ENCODE measurements at regions not wholly inside any gene's neighbourhood (a gene's known extent, or its start where the extent isn't known, plus 50 kb on each side); places are given as distances from the start of the nearest gene placed in this dataset.

DNA sequence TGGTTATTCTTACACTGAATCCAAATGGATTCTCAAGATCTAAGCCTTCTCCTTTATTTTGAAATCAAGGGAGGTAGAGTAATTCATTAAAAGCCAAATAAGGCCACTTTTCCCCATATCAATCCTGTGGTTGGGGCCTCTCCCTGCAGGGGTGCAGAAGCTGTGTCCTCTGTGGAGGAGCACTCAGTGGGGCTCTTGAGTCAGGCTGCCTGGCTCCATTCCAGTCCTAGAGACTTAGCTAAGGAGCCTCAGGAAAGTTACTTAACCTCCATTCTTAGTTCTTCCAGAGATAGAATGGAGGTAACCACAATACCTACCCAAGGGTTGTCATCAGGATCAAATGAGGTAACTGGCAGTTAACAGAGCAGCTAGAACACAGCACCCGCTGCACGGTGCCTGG is 564.3 kb downstream of the CMPK2 start:
- DNase-seq, result no peak

DNA sequence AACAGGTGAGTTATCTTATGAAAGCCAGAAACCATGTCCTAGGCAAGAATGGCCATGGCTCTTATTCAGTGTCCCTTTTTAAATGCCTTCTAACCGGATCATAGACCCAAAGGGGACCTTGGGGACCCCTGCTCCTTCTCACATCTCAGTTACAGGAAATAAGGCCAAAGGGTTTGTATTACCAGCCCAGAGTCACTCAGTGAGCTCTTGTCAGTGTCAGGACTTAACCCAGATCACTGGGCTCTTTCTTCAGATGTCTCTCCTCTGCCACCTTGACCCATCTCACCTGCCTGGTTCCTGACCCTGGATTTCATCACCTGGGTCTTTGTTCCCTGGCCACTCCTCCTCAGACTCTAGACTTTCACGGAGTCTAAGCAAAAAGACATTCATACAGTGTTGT is 556.7 kb downstream of the CMPK2 start:
- no peak for DNase-seq

DNA sequence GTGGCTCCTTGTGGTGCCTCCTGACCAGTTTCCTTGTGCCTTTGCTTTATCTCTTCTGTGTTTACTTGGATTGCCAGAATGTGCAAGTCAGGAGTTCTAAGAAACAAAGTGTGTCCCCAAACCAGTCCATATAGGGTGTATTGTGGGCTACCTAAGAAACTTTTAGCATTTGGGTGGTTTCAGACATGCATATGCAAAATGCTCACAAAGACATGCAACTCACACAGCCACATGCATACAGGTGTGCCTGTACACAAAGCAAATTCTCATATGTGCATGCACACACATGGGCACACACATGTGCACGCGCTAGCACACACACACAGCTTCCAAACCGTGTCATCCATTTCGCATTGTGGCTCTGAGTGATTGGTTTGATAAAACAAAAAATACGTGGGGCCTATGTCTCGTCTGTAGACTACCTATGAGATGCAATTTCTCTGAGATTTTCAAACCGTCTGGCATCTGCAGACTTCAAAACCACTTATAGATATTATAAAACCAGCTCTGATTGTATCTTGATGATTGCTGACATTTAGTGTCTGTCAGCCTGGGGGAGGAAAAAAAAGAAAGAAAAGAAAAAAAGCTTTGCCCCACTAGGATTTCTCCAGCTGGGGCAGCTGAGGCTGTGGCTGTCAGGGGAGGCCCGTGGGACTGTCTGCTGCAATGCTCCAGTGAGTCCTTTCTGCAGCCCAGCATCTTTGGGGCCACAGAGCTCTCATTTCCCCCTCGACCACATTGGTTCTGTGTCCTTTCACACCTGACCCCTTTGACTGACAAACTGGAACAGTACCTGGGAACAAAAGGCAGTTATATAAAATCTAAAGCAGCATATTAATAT is 556.1 kb downstream of the CMPK2 start:
- DNase-seq, result no peak

DNA sequence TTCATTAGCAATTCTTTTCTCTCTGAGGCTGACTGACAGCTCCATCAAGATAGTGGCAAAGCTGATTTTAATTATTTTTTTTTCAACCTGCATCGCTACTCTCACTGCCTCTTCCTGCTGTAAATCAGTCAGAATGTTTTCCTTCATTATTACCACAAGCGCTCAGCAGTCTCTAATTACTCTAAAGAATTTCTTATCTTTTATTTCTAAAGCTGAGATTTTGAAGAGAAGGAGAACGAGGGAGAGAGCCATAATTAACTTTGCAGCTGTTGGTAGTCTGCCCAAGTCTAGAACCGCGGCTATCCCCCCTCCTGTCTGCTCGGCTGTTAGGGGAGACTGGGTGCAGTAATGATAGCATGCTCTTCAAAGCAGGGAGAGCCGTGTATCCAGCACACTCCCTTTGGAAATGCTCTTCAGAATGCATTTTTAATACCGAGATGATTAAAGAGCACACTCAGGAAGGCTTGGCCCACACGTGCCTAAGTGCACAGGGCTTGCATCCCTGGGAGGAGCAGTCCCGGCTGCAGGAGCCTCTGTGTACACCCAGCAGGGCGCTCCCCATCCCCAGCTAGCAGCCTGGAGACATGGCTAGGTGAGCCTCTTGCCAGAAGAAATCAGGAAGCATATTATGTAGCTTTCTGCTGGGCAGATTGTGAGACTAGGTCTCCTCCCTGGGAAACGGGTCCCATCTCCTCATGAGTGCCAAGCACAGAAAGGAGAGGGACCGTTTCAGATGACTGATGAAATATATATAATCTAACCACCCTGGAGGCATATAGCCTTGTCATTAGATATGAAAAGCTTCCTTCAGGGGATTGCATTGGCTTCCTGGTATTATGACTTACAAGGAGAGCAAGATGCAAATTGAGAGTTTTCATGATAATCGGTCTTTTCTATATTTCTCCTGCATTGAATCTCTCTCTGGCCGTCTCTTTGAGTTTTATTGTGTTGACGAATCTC is 555.2 kb downstream of the CMPK2 start:
- no peak for DNase-seq

- DNase-seq, result no peak
Measured at GRCh38 chr2:6312367-6312766, 553.3 kb downstream of the CMPK2 start.

- no peak for DNase-seq
Measured at GRCh38 chr2:6314218-6314960, 551.3 kb downstream of the CMPK2 start.

GRCh38 chr2:6325616-6326015 is 540.1 kb downstream of the CMPK2 start:
- no peak for DNase-seq

- DNase-seq, result no peak
Measured at GRCh38 chr2:6326958-6327357, 538.7 kb downstream of the CMPK2 start.

DNA sequence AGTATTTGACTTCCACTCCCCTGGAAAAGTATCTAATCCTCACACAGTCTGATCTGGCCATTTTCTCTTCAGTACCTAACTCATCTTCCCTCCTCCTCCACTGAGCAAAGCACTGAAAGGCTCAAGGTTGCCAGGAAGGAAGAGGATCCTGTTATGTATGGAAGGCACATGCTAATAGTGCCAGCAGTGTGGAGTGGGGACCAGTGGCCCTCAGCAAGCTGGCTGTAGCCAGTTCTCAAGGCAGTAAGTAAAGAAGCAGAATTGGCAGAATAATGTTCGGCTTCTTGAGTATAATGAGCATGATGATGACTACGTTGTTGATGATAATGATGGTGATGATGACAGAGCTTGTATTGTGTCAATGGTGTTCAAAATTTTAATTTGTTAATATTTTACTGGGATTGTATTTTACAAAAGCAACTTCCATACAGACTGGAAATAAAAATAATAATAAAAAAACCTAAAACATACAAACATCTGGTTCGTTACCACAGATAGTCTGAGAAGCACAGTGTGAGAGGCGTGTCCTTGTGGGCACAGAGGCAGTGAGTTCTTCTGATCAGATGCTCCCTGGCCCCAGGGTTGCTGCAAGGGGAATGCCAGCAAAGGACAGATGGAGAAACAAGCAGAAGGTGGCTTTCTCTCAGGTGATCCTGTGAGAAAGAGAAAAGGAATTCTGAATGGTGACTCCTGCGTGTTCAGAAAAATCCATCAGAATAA is 528.8 kb downstream of the CMPK2 start:
- no peak for DNase-seq

GRCh38 chr2:6337472-6337820 is 528.3 kb downstream of the CMPK2 start:
- no peak for DNase-seq

GRCh38 chr2:6341588-6342129 is 524.0 kb downstream of the CMPK2 start:
- DNase-seq, result no peak

DNA sequence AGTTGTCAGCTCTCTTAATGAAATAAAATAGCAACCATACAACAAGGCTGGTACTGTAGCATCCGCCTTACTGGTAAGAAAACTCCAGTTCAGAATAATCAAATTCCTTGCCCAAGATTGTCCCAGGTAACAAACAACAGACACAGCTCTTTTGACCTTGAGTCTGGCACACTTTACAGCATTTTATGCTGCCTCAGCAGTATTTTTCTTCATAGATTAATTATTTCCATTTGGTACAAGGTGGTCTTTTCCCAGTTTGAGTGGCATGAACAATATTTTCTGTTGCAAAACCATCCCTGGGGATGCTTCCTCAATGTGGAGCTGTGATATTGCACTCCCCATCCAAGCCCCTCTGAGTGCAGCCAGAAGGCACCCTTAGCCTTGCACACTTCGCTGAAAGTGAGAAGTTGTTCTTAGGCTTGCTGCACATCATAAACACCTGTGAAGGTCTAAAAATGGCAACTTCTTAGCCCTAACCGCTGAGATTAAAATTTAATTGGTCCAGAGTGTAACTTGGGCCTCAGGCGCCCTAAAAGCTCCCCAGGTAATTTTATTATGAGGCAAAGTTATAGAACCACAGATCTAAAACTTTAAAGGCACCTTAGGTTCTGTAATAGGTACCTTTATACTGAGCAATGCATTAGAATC is 523.3 kb downstream of the CMPK2 start:
- DNase-seq, result no peak

DNA sequence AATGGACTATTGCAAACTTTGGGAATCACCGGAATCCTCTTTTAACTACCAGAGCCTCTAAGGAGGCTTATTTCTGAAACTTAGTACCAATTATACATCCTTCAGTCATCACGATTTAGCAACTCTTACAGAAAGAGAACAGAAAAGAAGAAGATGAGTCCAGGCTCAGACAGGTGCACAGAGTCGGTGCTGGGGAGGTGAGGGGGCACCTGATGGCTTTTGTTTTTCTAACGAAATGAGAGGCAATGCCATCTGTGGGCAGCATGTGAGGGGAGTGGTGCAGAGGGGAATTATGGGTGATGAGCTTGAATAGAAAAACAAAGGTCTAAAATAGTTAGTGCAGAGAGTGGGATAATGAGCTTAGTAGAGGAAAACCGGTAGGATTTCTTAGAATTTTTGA is 522.6 kb downstream of the CMPK2 start:
- no peak for DNase-seq

- DNase-seq, result no peak
Measured at GRCh38 chr2:6352247-6352646, 513.5 kb downstream of the CMPK2 start.

DNA sequence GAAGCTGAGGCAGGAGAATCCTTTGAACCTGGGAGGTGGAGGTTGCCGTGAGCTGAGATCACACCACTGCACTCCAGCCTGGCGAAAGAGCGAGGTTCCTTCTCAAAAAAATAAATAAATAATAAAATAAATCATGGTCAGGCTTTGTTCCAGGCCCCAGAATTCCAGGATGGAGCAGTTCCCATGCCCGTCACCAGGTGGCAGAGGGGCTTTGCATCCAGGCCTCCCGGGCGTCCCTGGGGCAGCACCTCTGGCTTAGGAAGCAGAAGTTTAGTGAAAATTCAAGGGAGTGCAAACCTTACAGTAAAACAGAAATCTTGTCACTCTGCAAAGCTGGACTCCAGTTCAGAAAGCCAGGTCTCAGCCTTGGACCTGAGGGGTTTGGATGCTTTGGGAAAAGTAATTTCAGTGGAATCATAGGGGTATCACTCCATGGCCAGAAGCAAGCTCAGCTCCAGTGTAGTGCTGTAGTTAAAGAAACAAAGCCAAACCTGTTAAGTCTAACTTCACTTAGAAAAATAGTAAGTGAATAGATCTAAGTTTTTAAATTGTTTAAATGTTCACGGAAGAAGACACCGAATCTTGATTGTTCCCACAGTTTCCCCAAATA is 512.7 kb downstream of the CMPK2 start:
- DNase-seq, result peak; percentile 0

GRCh38 chr2:6353669-6354068 is 512.0 kb downstream of the CMPK2 start:
- DNase-seq, result no peak

- no peak for DNase-seq
Measured at GRCh38 chr2:6354546-6354945, 511.2 kb downstream of the CMPK2 start.

DNA sequence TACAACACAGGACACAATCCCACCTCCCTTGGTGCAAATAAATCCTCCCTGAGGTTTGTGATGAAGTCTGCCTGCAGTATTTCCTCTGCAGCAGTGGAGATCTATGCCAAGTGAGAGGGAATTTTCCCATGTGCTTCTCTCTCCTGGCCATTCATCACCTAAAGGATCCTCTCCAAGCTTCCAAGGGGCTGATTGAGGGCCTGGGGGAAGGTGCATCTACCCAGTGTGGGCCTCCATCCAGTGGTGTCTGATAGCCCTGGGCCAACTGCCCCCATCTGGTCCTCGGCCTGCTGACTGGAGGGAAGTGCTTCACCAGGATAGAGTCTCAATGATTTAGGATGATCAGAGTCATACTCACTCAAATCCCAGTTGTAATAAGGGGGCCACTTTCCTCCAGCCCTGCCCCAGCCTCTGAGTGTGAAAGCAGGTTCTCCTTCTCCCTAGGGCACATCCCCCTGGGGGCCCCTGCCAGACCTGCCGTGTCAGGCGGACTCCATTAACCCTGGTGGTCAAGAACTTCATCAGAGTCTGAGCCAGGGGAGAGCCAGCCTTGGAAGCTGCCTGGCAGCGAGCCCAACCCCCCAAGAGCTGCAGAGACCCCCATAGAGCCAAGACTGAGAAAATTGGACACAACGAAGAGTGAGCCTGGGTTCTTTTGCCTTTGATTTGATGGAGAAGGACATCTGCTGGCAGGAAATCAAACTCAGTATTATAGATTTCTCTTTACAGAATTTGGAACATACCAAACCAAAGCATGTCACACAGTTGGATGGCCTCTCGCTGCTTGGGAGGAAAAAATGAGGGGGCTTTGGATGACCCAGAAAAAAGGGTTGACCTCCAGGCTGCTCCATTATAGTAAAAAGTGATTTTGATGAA is 509.6 kb downstream of the CMPK2 start:
- no peak for DNase-seq

DNA sequence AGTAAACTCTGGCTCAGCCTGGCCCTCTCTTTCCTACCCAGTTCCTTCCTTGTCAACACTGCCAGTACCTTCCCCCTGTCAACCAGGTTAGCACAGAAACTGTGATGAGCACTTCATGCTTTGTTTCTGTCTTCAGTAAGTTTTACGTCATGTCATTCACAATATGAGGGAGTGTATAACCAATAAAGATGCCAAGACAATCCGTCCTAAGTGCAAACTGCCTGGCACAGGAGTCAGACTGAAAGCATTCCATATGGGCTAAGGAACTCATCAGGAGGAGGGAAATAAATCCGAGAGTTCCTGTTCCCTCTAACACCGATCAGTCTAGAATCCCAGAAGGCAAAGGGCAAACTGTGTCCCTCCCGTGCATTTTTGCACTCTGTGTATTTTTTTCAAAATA is 507.2 kb downstream of the CMPK2 start:
- DNase-seq, result no peak

DNA sequence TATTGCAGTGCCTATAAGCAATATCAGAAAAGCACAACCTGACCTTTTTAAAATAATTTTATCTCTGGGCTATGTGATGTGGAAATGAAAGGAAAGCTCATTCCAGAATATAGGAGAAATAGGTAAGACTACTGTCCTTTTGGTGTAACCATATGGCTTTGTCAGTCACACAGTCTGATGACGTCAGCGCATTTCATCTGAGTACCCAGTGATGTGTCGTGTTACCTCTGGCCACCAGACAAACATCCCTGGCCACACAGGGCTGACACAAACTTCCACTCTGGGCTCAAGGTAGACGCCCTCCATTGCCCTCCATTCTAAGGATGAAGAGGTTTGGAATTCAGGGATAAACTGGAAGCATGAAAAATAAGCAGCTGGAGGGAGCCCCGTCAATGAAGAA is 506.7 kb downstream of the CMPK2 start:
- DNase-seq, result no peak

Data from NCI-H526 treated with DMSO at 0.1 percent for 48 hours (cell line).